HG02943 (cell line): ENCODE measurements at regions not wholly inside any gene's neighbourhood (a gene's known extent, or its start where the extent isn't known, plus 50 kb on each side); places are given as distances from the start of the nearest gene placed in this dataset.
"Not testable (repeated sequence)": the region's sequence is repeated elsewhere in the genome, so short reads cannot be mapped to it uniquely, and the experiment has no call there.

Experiments used
- ATAC-seq: cut with Tn5 transposase; IDR thresholded peaks from one replicate; pipeline ENCODE4 v1.9.1; 2021; ENCODE audit warnings: mild to moderate bottlenecking, low read depth, moderate library complexity; ENCODE audit not compliant: unreplicated experiment

DNA sequence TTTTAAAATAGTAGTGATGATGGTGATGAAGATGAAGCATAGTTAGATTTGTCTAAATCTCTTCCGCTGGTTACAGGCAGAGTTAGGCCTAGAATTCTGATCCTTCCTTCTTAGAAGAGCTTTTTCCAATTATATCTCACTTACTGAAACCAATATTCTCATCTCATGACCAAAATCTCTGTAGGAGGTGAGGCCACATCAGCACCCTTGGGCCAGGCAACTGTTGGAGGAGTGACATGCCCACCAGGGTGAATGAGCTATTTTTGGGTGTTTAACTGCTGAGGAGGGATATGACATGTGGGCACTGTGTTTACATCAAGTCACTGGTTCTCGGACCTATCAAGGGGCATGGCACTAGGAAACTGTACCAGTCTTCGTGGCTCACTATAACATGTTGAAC lies 102.2 kb upstream of the SLC24A3 start:
- no peak for ATAC-seq

DNA sequence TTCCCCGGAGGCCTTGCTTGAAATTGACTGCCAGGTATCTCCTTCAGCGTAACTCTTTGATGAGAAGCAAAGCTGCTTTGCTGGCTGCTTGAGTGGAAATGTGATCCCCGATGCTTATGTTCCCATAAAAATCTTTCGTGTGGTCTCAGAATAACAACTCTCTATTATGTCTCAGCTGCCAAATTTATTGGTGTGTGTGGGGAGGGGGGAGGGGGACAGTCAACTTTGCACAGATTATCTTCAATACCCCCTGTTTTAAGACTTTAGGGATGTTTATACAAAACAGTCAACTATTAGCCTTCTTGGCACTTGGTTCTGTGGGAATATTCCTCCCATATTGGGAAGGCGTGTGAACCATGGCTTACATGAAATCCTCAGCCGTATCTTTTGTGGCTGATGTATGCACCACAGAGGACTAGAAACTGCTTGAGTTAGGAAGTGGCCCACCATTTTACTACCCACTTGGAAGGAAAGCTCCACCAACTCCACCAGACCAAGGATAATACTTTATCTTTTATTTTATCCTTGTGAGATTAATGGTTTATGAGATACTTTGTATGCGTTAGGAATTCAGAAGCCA lies 101.5 kb upstream of the SLC24A3 start:
- no peak for ATAC-seq

DNA sequence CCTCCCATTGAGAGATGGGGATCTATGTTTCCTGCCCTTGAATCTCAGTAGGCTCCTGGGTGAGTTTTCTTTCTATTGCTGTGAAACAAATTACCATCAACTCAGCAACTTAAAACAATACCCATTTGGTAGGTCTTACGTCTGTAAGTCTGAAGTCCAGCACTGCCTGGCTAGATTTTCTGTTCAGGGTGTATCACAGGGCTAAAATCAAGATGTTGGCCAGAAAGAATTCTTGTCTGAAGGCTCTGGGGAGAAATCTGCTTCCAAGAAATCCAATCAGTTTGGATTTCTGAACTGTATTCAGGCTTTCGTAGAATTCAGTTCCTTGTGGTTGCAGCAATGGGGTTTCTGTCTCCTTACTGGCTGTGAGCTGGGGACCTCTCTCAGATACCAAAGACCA lies 99.6 kb upstream of the SLC24A3 start:
- ATAC-seq, result no peak

DNA sequence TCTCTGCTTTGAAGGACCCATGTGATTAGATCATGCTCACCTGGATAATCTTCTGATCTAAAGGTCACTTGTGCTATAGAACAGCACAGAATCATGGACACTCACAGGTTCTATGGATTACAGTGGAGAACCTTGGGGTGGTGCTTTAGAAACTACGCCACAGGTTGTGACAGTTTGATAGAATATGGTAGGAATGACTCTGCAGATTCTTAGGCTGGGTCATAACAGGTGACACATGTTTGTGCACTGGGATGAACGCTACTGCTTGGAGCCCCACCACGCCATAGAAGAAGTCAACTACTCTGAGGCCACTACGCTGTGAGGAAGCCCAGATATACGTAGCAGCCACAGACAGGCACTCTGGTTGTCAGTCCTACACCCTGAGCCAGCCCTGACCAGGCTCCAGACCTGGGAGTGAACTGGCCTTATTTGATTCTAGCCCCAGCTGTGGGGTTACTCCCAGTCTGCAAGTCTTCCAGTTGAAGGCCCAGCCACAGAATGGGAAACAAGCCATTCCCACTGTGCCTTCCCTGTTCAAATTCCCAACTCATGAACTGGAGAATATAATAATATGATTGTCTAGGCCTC lies 99.0 kb upstream of the SLC24A3 start:
- no peak for ATAC-seq

DNA sequence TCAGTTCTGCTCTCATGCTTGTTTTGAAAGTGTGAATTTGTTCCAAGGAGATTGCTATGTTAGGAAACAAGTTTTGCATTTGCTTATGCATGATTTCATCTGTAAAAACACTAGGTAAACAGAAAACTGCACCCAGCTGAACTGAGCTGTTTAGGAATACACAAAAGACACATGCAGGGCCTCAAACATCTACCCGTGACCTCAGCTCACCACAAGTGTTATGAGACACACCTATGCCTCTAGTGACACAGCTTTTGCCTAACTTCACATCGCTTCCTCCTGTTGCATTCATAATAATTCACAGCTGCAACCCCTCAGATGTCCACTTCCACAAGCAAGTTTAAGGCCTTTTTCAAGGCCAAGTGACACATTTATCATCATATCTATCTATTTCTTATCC lies 98.0 kb upstream of the SLC24A3 start:
- no peak for ATAC-seq

DNA sequence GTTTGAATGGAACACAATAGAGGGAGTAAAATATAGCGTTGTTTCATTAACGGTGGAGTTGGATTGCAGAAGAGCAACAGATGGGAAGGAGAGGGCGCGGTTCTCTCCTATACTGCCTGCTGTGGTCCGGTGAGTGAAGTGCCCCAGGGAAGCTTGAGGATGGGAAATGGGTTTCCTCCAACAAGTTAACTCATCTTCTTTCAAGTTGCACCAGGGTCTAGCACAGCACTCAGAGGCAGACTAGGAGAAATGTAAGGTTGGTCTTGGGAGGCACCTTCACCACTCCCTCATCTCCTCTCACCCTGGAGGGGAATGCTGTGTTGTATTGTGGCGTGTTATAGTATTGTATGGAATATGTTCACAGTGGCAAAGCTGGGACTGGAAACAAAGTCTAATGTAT lies 96.9 kb upstream of the SLC24A3 start:
- no peak for ATAC-seq

DNA sequence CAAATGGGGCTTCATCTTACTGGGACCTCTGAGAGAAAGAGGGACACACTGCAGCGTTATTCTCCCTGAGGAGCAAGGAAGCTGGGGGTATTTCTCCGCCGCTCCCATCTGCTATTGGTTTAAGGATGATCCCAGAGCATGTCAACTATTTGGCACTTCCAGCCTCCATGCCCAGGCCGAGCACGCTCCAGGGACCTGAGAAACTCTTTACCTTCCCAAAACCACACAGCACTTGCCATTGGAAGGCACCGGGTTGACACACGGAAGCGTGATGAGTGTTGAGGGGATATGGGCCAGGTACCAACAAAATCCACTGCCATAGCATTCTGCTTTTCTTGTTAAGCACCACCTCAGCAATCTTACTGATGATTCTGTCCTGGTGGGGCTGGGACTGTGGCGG lies 92.4 kb upstream of the SLC24A3 start:
- ATAC-seq, result no peak

DNA sequence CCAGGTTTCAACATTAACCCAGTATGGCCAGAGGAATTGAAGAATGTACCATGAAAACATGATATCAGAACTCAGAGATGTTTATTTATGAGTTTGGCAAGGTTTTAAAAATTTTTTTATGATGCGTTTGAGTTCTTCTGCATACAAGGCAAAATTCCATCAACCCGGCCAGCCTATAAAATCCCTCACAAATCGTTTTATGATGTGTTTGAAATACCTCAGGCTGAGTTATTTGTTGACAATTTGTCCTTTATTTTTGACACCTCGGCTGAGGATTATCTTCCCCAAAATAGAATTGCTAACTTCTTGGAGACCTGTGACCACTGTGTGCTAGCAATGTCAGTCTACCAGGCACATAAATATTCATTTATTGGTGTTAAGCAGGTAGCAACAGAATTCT lies 91.9 kb upstream of the SLC24A3 start:
- ATAC-seq, result no peak

DNA sequence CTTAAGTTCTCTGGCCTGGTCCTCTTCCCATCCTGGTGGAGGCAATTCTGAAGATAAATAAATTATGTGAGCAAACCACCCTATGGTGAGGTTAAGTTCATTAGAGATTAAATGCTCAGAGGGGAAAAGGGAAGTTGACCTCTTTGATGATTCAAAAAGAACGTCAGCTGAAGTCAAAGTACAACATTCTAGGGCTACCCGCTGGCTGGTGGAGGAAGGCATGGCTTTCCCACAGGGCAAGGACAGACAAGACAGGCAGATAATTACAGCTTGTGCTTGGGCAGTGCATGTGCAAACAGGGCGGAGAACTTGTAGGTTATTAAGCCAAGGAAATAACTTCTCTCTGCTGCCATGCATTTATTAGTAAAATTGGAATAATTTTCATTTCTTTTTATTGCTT lies 91.0 kb upstream of the SLC24A3 start:
- no peak for ATAC-seq

DNA sequence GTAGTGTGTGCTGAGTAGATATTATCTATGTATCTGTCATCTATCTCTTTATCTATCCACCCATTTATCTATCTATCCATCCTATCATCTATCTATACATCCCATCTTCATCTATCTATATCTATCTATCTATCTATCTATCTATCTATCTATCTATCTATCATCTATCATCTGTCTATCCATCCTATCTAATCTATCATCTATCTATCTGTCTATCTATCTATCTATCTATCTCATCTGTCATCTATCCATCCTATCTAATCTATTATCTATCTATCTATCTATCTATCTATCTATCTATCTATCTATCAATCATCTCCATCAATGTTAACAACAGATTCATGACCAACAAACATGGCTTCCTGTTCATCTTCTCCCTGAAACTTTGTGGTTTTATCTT lies 90.5 kb upstream of the SLC24A3 start:
- no peak for ATAC-seq

DNA sequence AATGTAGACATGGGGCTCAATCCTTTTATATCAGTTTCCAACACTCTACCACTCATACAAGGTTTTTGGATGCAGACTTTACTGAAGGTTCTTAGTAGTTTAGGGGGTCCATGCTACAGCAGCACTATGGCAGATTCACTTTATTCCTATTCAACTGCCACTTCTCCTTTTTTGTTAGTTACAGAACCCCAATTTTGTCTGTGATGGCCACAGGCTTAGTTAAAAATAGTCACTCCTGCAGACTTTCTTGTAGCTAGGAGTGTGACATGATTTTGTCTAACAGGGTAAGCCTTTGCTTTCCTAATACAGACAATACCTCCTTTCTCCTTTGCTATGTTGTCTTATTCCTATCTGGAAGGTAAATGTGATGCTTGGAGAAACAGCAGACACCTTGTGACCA lies 90.0 kb upstream of the SLC24A3 start:
- ATAC-seq, result no peak

DNA sequence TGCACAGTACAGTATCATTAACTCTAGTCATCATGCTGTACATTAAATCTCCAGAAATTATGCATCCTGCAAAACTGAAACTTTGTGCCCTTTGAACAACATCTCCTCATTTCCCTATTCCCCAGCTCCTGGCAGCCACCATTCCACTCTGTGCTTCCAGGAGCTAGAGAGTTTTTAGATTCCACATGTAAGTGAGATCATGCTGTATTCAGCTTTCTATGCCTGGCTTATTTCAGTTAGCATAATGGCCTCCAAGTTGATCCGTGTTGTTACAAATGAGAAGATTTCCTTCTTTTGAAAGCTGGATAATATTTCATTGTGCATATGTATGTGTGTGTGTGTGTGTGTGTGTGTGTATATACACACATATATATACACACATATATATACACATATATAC lies 86.9 kb upstream of the SLC24A3 start:
- ATAC-seq, result no peak

DNA sequence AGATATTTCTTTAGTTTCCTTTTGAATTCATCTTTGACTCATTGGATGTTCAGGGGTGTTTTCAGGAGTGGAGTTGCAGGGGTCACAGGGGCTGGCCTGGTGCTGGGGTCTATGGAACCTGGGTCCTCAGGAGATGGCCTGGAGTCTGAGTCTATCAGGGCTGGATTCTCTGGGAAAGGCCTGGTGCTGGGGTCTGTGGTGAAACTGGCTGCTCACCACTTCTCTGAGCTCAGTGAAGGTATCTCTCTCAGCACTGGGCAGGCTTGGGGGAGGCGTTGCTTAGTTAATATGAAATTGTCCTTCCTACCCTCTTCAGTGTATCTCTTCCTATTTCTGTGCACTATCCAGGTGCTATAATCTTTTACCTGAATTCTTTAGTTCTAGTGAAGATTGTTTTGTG lies 83.1 kb upstream of the SLC24A3 start:
- no peak for ATAC-seq

DNA sequence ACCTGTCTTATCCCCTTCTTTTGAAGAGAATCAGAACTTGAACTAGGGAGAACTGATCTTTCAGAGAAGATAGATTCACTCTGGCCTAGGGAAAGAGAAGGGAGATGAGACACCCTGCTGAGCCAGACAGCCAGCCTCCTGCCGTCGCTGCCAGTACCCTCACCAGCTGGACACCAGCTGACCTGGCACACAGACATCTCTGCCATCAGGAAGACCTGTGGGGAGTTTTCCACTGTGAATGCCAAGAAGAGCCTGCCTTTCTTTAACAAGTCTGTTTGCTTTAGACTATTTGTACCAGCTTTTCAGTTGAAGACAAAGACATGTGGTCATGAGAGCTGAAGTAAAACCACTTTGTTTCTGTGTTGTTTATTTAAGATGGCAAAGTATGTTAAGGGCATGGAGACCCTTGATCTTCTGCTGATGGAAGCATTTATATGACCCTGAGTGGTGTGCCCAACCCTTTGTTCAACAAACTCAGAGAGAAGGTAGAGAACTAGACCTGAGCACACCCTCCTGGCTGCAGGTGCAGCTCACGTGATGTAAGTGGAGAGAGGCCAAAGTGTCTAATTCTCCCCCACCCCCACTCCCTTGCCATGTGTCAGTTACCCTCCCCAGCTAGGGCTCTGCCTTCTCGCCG lies 82.3 kb upstream of the SLC24A3 start:
- no peak for ATAC-seq

DNA sequence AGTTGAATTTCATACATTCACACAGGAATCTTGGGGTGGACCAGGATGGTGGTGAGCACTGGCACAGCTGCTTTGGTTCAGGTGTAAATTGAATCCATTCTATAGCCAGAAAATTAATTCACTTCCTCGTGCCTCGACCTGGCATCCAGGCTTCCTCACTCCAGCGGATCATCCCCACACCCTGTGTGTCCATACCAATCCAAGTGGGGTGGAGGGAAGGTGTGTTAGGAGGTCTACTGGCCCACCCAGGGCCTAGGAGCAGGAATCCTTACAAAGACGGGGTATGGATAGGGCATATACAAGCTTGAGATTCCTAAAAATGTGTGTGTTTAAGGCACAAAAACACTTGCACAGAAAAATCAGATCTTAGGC lies 81.8 kb upstream of the SLC24A3 start:
- no peak for ATAC-seq

DNA sequence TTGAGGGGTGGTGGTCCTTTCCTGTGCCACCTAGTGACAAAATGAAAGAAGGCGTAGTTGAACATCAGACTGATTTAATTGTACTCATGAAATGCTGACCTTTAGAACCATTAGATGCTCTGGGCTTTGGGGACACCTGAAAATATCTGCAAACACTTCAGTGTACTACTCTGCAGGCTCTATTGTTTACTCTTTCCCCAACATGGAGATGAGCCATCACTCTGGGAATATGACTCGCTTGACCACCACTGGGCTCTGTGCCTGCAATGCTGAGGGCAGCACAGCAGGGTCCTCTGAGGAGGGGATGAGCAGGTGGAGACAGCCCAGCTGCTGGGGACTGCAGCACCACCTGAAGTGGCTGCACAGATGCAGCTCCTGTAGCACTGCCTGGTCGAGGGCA lies 74.8 kb upstream of the SLC24A3 start:
- ATAC-seq, result no peak

DNA sequence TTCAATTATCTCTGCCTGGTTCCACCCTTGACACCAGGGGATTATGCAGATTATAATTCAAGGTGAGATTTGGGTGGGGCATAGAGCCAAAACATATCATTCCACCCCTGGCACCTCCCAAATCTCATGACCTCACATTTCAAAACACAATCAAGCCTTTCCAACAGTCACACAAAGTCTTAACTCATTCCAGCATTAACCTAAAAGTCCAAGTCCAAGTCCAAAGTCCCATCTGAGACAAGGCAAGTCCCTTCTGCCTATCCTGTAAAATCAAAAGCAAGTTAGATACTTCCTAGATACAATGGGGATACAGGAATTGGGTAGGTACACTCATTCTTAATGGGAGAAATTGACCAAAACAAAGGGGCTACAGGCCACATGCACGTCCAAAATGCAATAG lies 73.7 kb upstream of the SLC24A3 start:
- ATAC-seq, result no peak

DNA sequence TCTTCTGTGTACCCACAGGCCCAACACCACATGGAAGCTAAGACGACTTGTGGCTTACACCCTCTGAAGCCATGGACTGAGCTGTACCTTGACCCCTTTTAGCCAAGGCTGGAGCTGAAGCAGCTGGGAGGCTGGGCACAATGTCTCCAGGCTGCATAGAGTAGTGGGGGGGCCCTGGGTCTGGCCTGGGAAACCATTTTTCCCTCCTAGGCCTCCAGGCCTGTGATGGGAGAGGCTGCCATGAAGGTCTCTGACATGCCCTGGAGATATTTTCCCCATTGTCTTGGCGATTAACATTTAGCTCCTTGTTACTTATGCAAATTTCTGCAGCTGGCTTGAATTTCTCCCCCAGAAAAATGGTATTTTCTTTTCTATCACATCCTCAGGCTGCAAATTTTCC lies 72.9 kb upstream of the SLC24A3 start:
- ATAC-seq, result not testable (repeated sequence)

DNA sequence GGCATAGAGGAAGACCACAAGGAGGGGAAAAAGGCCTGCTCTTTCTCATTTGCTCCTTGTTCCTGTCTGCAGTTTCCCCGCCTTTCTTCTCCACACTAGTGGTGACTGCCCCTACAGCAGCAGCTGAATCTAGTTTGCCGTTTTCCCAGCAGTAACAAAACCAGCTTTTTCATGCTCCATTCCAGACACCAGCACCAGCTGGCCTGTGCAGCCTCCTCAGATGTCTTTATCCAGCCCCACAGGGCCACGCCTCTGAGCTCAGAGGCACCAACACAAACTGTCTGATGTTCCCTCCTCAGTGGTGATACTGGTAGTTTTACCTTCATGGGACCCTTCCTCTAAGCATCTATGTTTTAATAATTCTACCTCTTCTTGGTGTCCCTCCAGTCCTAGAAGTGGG lies 70.4 kb upstream of the SLC24A3 start:
- ATAC-seq, result no peak

DNA sequence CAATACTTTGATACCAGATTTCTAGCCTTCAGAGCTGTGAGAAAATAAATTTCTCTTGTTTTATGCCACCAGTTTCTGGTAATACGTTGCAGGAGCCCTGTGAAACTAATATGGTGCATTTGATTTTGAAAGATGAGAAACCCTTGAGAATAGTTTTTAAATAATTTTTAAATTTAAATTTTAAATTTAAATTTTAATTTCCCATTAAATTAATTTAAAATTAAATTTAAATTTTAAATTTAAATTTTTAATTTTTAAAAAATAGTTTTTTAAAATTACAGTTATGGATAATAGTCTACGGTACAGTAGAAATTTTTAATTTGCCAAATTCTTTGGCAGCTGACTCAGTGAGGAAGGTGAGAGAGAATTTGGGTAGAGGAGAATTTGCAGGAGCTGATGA lies 68.6 kb upstream of the SLC24A3 start:
- ATAC-seq, result no peak

DNA sequence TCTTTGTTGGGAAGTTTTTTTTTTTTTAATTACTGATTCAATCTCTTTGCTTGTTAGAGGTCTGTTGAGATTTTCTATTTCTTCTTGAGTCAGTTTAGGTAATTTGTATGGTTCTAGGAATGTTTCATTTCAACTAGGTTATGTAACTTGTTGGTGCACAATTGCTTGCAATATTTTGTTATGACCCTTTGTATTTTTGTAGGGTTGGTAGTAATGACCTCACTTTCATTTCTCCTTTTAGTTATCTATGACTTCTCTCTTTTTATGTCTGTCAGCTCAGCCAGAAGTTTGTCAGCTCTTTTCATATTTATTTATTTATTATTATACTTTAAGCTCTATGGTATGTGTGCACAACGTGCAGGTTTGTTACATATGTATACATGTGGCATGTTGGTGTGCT lies 51.1 kb upstream of the SLC24A3 start:
- no peak for ATAC-seq
